Uterus (tissue), 3 donors: ENCODE measurements at regions not wholly inside any gene's neighbourhood (a gene's known extent, or its start where the extent isn't known, plus 50 kb on each side); places are given as distances from the start of the nearest gene placed in this dataset.

Source experiments
- DNase-seq, 2 donors: peaks; one replicate each; pipeline ENCODE4 v3.0.0-alpha.2; 2019 to 2020
- H3K27ac ChIP-seq, 2 donors: fragments of 200-600 bp; sonication (generic); 1 replicate in 1 of 2; 2 replicates in 1 of 2; pipeline ENCODE4 v1.5.1; 2016 to 2018
- H3K27me3 ChIP-seq, 2 donors: fragments of 200-600 bp; sonication (generic); one replicate each; pipeline ENCODE4 v1.5.1; 2018 to 2019; ENCODE audit warnings: control low read depth in 1 of 2
- H3K36me3 ChIP-seq, 2 donors: fragments of 200-600 bp; sonication (generic); one replicate each; pipeline ENCODE4 v1.5.1; 2019; ENCODE audit warnings: control low read depth in 1 of 2
- H3K4me1 ChIP-seq, 2 donors: fragments of 200-600 bp; sonication (generic); one replicate each; pipeline ENCODE4 v1.5.1; 2018 to 2019; ENCODE audit warnings: control low read depth in 1 of 2
- H3K4me3 ChIP-seq, 2 donors: fragments of 200-600 bp; sonication (generic); 1 replicate in 1 of 2; 2 replicates in 1 of 2; pipeline ENCODE4 v1.5.1; 2018 to 2019; ENCODE audit warnings: mild to moderate bottlenecking in 1 of 2
- H3K9me3 ChIP-seq, 2 donors: fragments of 200-600 bp; sonication (generic); one replicate each; pipeline ENCODE4 v1.5.1; 2019; ENCODE audit warnings: control low read depth in 1 of 2
- POLR2A ChIP-seq, 2 donors: fragments of 450-650 bp; IDR thresholded peaks; one replicate each; pipeline ENCODE4 v1.6.1; 2016; ENCODE audit warnings: antibody characterized with exemption in 2 of 2, mild to moderate bottlenecking in 1 of 2, moderate library complexity in 1 of 2
- intact Hi-C: fragments of 100-400 bp; cut with DNase I; formaldehyde crosslinking; loops from one replicate; pipeline ENCODE4 v1.15.1; 2023; ENCODE audit warnings: low total_unique reads
- TF ChIP-seq, protein P1 (sequence below), 4 experiments: fragments of 200-600 bp in 2 of 4; fragments of 450-650 bp in 2 of 4; sonication (generic) in 2 of 4; IDR thresholded peaks; one replicate each; pipeline ENCODE4 v1.5.1; 2016 to 2019; ENCODE audit warnings: antibody characterized with exemption in 4 of 4, mild to moderate bottlenecking in 2 of 4, moderate library complexity in 1 of 4
- donor health status: DM: yes; HTN: yes; CAD: no.

- TF ChIP-seq, protein P1, sequence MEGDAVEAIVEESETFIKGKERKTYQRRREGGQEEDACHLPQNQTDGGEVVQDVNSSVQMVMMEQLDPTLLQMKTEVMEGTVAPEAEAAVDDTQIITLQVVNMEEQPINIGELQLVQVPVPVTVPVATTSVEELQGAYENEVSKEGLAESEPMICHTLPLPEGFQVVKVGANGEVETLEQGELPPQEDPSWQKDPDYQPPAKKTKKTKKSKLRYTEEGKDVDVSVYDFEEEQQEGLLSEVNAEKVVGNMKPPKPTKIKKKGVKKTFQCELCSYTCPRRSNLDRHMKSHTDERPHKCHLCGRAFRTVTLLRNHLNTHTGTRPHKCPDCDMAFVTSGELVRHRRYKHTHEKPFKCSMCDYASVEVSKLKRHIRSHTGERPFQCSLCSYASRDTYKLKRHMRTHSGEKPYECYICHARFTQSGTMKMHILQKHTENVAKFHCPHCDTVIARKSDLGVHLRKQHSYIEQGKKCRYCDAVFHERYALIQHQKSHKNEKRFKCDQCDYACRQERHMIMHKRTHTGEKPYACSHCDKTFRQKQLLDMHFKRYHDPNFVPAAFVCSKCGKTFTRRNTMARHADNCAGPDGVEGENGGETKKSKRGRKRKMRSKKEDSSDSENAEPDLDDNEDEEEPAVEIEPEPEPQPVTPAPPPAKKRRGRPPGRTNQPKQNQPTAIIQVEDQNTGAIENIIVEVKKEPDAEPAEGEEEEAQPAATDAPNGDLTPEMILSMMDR (IDR thresholded peaks at IDR 0.05) = no peak
- no peak for TF ChIP-seq POLR2A (IDR thresholded peaks at IDR 0.05)
- intact Hi-C loops = no loop called here
Measured at GRCh38 chr15:39106950-39107349, 473.9 kb upstream of the THBS1 start.

GRCh38 chr15:39108021-39108420 lies 472.9 kb upstream of the THBS1 start:
- no peak for DNase-seq
- intact Hi-C loops = no loop called here
- no peaks in the 10 kb centered on the region for H3K9me3 ChIP-seq
- no peaks in the 10 kb centered on the region for H3K4me1 ChIP-seq
- no peaks in the 10 kb centered on the region for H3K36me3 ChIP-seq
- H3K4me3 ChIP-seq = no peak overlapping the region
- TF ChIP-seq, protein P1 (IDR thresholded peaks at IDR 0.05) = no peak
- TF ChIP-seq POLR2A (IDR thresholded peaks at IDR 0.05) = no peak
- no peak overlapping the region for H3K27ac ChIP-seq
- H3K27me3 ChIP-seq = no peaks in the 10 kb centered on the region

More at GRCh38 chr15:39106950-39107349, 473.9 kb upstream of the THBS1 start:
- H3K4me3 ChIP-seq = no peak overlapping the region
- H3K9me3 ChIP-seq = no peaks in the 10 kb centered on the region
- H3K36me3 ChIP-seq = no peaks in the 10 kb centered on the region
- no peak for DNase-seq
- H3K27me3 ChIP-seq = no peaks in the 10 kb centered on the region
- H3K27ac ChIP-seq = no peak overlapping the region
- no peaks in the 10 kb centered on the region for H3K4me1 ChIP-seq

DNA sequence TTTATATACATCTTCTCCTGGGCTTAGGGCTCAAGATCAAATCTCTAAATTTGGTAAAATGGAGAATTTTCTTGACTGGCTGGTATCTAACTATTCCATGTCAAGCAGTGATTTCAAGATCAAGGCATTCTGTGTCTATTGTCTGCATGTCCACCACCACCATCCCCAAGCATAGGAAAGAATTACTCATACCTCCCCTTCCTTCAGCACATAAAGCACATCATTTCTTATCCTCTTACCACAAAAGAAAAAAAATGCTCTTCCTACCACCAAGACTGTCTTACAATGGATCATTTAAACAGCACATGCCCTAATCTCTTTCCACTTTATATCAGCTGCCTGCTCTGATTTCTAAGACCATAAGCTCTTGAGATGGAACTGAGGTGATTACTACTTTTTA lies 470.5 kb upstream of the THBS1 start:
- Histone ChIP-seq H3K4me1 (no peaks in the 10 kb centered on the region), H3K36me3 (no peaks in the 10 kb centered on the region), H3K27me3 (no peaks in the 10 kb centered on the region), H3K27ac (no peak overlapping the region), H3K4me3 (no peak overlapping the region), H3K9me3 (no peaks in the 10 kb centered on the region)
- intact Hi-C loops = no loop called here
- DNase-seq = no peak
- no peak for TF ChIP-seq POLR2A (IDR thresholded peaks at IDR 0.05)
- TF ChIP-seq, protein P1 (IDR thresholded peaks at IDR 0.05) = no peak

DNA sequence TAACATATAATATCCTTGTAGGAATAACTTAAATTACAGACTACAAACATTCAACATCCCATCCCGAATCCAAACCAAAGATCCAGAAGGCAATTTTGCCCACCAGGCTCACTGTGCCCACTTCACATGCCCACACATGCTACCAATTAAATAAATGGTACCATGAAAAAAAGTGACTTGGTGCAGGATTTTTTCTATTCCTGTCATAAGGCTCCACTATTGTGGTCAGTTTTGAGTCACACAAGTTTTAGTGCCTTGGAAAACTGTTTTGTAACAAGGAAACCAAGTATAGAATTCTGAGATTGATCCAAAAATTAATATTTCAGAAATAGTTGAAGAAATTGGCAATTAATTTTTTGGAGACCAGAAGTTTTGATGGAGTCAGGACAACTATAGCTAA lies 470.1 kb upstream of the THBS1 start:
- no peaks in the 10 kb centered on the region for H3K36me3 ChIP-seq
- no peaks in the 10 kb centered on the region for H3K4me1 ChIP-seq
- H3K27me3 ChIP-seq = no peaks in the 10 kb centered on the region
- TF ChIP-seq, protein P1 (IDR thresholded peaks at IDR 0.05) = no peak
- TF ChIP-seq POLR2A (IDR thresholded peaks at IDR 0.05) = no peak
- intact Hi-C loops = no loop called here
- DNase-seq = no peak
- no peak overlapping the region for H3K4me3 ChIP-seq
- no peak overlapping the region for H3K27ac ChIP-seq
- H3K9me3 ChIP-seq = peaks cover 0 to 1% of the 10 kb centered on the region in 2 donors

GRCh38 chr15:39113741-39114140 lies 467.1 kb upstream of the THBS1 start:
- Histone ChIP-seq H3K4me1 (no peaks in the 10 kb centered on the region), H3K4me3 (no peak overlapping the region), H3K36me3 (no peaks in the 10 kb centered on the region), H3K27me3 (no peaks in the 10 kb centered on the region), H3K9me3 (peaks cover 0 to 11% of the 10 kb centered on the region in 2 donors), H3K27ac (no peak overlapping the region)
- TF ChIP-seq, protein P1 (IDR thresholded peaks at IDR 0.05) = no peak
- TF ChIP-seq POLR2A (IDR thresholded peaks at IDR 0.05) = no peak
- intact Hi-C loops = no loop called here
- DNase-seq = no peak
